ENCODE measurements at regions not wholly inside any gene's neighbourhood (a gene's known extent, or its start where the extent isn't known, plus 50 kb on each side); places are given as distances from the start of the nearest gene placed in this dataset.

DNA sequence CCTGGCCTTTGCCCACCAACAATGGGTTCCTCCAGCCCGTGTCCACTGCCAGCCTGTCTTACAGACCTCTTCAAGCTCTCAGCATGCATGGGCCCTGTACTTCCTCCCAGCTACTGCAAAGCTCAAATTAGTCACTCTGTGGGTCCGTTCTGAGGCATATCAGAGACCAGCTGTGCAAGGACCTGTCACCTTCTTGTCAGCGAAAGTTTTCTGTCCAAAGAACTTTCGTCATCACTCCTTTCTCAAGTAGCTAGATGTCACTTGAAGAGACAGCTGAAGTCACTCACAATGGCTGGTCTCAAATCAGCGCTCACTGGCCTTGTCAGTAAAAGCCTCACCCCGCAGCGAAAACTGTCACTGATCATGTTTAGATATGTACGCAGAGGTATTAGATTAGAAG lies 91.4 kb upstream of the DYNLRB2 start:
- TF ChIP-seq CTCF (IDR thresholded peaks at IDR 0.05; ENCODE audit: low read depth, low read length) = no peak

DNA sequence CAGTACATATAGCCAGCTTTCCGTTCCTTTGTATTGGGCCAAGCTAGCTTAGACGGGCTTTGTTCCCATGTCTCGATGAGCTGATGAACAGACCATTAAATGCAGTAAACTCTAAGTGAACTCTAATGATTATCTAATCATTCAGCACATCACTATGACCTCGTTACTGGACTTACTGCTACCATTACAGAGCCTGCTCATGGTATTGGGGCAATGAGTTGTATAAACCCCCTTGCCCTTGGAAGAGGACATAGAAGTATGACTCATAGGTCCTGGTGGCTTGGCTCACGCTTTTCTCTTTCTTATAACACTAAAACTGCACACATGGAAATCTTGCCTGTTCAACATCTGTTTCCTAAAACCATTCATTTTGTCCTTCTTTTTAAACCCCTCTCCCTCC lies 93.6 kb upstream of the DYNLRB2 start:
- TF ChIP-seq CTCF (IDR thresholded peaks at IDR 0.05; ENCODE audit: low read depth, low read length) = no peak
- DNase-seq (ENCODE audit: extremely low read depth, low read depth) = no peak

More for the DNA sequence above, 91.4 kb upstream of the DYNLRB2 start:
- no peak for DNase-seq (ENCODE audit: extremely low read depth, low read depth)

GRCh38 chr16:80442779-80443178 lies 98.0 kb upstream of the DYNLRB2 start:
- TF ChIP-seq CTCF (IDR thresholded peaks at IDR 0.05; ENCODE audit: low read depth, low read length) = no peak
- DNase-seq (ENCODE audit: extremely low read depth, low read depth) = no peak

- TF ChIP-seq CTCF (IDR thresholded peaks at IDR 0.05; ENCODE audit: low read depth, low read length) = no peak
- DNase-seq (ENCODE audit: extremely low read depth, low read depth) = no peak
These were observed 98.9 kb upstream of the DYNLRB2 start for GRCh38 chr16:80441935-80442334.

DNA sequence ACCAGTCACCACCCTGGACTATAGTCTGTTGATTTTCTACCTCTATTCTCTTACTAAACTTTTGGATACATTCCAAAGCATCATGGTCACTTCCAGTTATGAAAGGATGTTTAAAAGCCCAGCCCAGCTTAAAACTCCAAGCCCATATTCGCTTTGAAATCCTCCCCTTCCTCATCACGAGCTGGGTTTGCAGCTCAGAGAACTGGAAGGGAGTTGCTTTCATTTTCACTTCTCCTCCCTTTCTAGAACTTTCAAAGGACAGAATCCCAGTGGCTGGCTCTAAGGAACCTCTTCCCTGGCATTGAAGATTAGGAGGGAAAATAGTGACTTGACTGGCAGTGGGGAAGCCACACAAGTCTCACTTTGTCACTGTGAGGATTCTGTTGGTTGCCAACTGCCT lies 100.1 kb upstream of the DYNLRB2 start:
- TF ChIP-seq CTCF (IDR thresholded peaks at IDR 0.05; ENCODE audit: low read depth, low read length) = no peak
- DNase-seq (ENCODE audit: extremely low read depth, low read depth) = no peak

GRCh38 chr16:80437707-80438106 lies 103.1 kb upstream of the DYNLRB2 start:
- DNase-seq (ENCODE audit: extremely low read depth, low read depth) = no peak

GRCh38 chr16:80436510-80436909 lies 104.3 kb upstream of the DYNLRB2 start:
- no peak for TF ChIP-seq CTCF (IDR thresholded peaks at IDR 0.05; ENCODE audit: low read depth, low read length)
- no peak for DNase-seq (ENCODE audit: extremely low read depth, low read depth)

More at GRCh38 chr16:80437707-80438106, 103.1 kb upstream of the DYNLRB2 start:
- no peak for TF ChIP-seq CTCF (IDR thresholded peaks at IDR 0.05; ENCODE audit: low read depth, low read length)
